NCI-H69 (cell line): ENCODE measurements at regions not wholly inside any gene's neighbourhood (a gene's known extent, or its start where the extent isn't known, plus 50 kb on each side); places are given as distances from the start of the nearest gene placed in this dataset.

ENCODE experiments used
- DNase-seq: peaks from one replicate; lab custom pipeline; 2025; lab: John Stamatoyannopoulos, UW

DNA sequence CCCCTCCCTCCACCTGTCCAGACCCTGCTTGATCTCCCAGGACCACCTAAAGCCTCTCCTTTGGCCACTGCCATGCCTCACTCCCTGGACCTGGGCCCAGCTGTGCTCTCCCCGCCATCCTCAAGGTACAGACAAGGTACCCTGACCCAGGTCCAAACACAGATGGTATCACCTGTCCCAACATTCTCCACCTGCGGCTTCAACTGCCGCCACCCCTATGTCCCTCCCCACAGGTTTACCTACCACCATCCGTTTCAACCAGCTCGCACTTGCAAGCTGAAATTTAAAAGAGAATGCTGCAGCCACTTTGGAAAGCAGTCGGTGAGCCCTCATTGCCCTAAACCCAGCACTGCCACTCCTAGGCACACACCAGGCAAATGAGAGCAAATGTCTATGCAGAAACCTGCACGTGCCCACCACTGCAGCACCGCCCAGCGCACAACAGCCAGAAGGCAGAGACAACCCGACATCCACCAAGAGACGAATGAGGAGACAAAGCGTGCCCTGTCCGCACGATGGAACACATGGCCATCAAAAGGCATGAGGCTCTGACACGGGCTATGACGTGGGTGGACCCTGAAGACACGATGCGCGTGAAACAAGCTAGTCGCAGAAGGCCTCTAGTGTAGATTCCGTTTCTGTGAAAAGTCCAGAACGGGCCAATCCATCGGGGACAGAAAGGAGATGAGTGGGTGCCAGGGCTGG is 71.0 kb downstream of the RFLNA start:
- no peak for DNase-seq
